ENCODE measurements at regions not wholly inside any gene's neighbourhood (a gene's known extent, or its start where the extent isn't known, plus 50 kb on each side); places are given as distances from the start of the nearest gene placed in this dataset.

- H3K9me3 Mint-ChIP-seq (ENCODE audit: unreplicated experiment) = no peaks in the 10 kb centered on the region
- ChIA-PET POLR2A (no interaction called here), CTCF (no interaction called here)
- no peaks in the 10 kb centered on the region for H3K27me3 ChIP-seq (replicated peaks; ENCODE audit: control insufficient read depth, insufficient read depth, low read length)
- H3K4me1 ChIP-seq = no peaks in the 10 kb centered on the region
- intact Hi-C loops (cut with micrococcal nuclease; ENCODE audit: unreplicated experiment) = no loop called here
- no peaks in the 10 kb centered on the region for H3K36me3 ChIP-seq (ENCODE audit: control insufficient read depth, insufficient read depth, low read length)
- H3K9me3 ChIP-seq = no peaks in the 10 kb centered on the region
- no peaks in the 10 kb centered on the region for H3K4me1 Mint-ChIP-seq (ENCODE audit: low read depth, unreplicated experiment)
- TF ChIP-seq CTCF (IDR thresholded peaks at IDR 0.05; ENCODE audit: insufficient read depth in 1 of 2, low read depth in 1 of 2, low read length in 1 of 2, severe bottlenecking in 1 of 2, unreplicated experiment in 1 of 2) = no peak
- H3K27ac Mint-ChIP-seq (ENCODE audit: unreplicated experiment) = no peak overlapping the region
- BruUV-seq (replicated peaks) = no TSS peak
- no peaks in the 10 kb centered on the region for H3K36me3 Mint-ChIP-seq (ENCODE audit: insufficient read depth, unreplicated experiment)
- peaks cover 9% of the 10 kb centered on the region for H3K27me3 Mint-ChIP-seq (ENCODE audit: insufficient read depth, unreplicated experiment)
- DNase-seq = no peak
- H3K4me3 ChIP-seq (ENCODE audit: low read depth, low read length) = no peak overlapping the region
- no peak overlapping the region for H3K4me3 Mint-ChIP-seq (ENCODE audit: unreplicated experiment)
Observed at GRCh38 chr7:119127706-119128105, 903.2 kb downstream of the ANKRD7 start.

- BruUV-seq (replicated peaks) = no TSS peak
- no peak overlapping the region for H3K27ac Mint-ChIP-seq (ENCODE audit: unreplicated experiment)
- ChIA-PET POLR2A (no interaction called here), CTCF (no interaction called here)
- no peak for TF ChIP-seq CTCF (IDR thresholded peaks at IDR 0.05; ENCODE audit: insufficient read depth in 1 of 2, low read depth in 1 of 2, low read length in 1 of 2, severe bottlenecking in 1 of 2, unreplicated experiment in 1 of 2)
- H3K9me3 ChIP-seq = no peaks in the 10 kb centered on the region
- H3K36me3 Mint-ChIP-seq (ENCODE audit: insufficient read depth, unreplicated experiment) = no peaks in the 10 kb centered on the region
- peaks cover 9% of the 10 kb centered on the region for H3K27me3 Mint-ChIP-seq (ENCODE audit: insufficient read depth, unreplicated experiment)
- no peak overlapping the region for H3K4me3 ChIP-seq (ENCODE audit: low read depth, low read length)
- DNase-seq = no peak
- no peaks in the 10 kb centered on the region for H3K27me3 ChIP-seq (replicated peaks; ENCODE audit: control insufficient read depth, insufficient read depth, low read length)
- H3K4me1 ChIP-seq = no peaks in the 10 kb centered on the region
- intact Hi-C loops (cut with micrococcal nuclease; ENCODE audit: unreplicated experiment) = no loop called here
- H3K36me3 ChIP-seq (ENCODE audit: control insufficient read depth, insufficient read depth, low read length) = no peaks in the 10 kb centered on the region
- H3K9me3 Mint-ChIP-seq (ENCODE audit: unreplicated experiment) = no peaks in the 10 kb centered on the region
- no peak overlapping the region for H3K4me3 Mint-ChIP-seq (ENCODE audit: unreplicated experiment)
- no peaks in the 10 kb centered on the region for H3K4me1 Mint-ChIP-seq (ENCODE audit: low read depth, unreplicated experiment)
Observed at GRCh38 chr7:119132436-119132835, 907.9 kb downstream of the ANKRD7 start.

- TF ChIP-seq CTCF (IDR thresholded peaks at IDR 0.05; ENCODE audit: insufficient read depth in 1 of 2, low read depth in 1 of 2, low read length in 1 of 2, severe bottlenecking in 1 of 2, unreplicated experiment in 1 of 2) = no peak
- POLR2A ChIA-PET = no interaction called here
- CTCF ChIA-PET = no interaction called here
- BruUV-seq (replicated peaks) = no TSS peak
- Histone ChIP-seq H3K4me1 (no peaks in the 10 kb centered on the region), H3K27me3 (replicated peaks; ENCODE audit: control insufficient read depth, insufficient read depth, low read length) (no peaks in the 10 kb centered on the region), H3K36me3 (ENCODE audit: control insufficient read depth, insufficient read depth, low read length) (no peaks in the 10 kb centered on the region), H3K9me3 (peaks cover 20% of the 10 kb centered on the region), H3K4me3 (ENCODE audit: low read depth, low read length) (no peak overlapping the region)
- no peak overlapping the region for H3K4me3 Mint-ChIP-seq (ENCODE audit: unreplicated experiment)
- intact Hi-C loops (cut with micrococcal nuclease; ENCODE audit: unreplicated experiment) = no loop called here
- no peaks in the 10 kb centered on the region for H3K27me3 Mint-ChIP-seq (ENCODE audit: insufficient read depth, unreplicated experiment)
- no peak for DNase-seq
- no peaks in the 10 kb centered on the region for H3K36me3 Mint-ChIP-seq (ENCODE audit: insufficient read depth, unreplicated experiment)
- no peaks in the 10 kb centered on the region for H3K4me1 Mint-ChIP-seq (ENCODE audit: low read depth, unreplicated experiment)
- peaks cover 36% of the 10 kb centered on the region for H3K9me3 Mint-ChIP-seq (ENCODE audit: unreplicated experiment)
- no peak overlapping the region for H3K27ac Mint-ChIP-seq (ENCODE audit: unreplicated experiment)
Observed at GRCh38 chr7:119167431-119167830, 942.9 kb downstream of the ANKRD7 start.

Measured in Caco-2 (cell line).